B cell (primary cell): ENCODE measurements at regions not wholly inside any gene's neighbourhood (a gene's known extent, or its start where the extent isn't known, plus 50 kb on each side); places are given as distances from the start of the nearest gene placed in this dataset.

Experiments
- EZH2 ChIP-seq: IDR thresholded peaks from 2 replicates; pipeline ENCODE4 v1.6.1; 2012; ENCODE audit warnings: borderline replicate concordance, low read depth, mild to moderate bottlenecking, moderate library complexity, low read length; ENCODE audit not compliant: insufficient read depth, poor library complexity, severe bottlenecking
- TF ChIP-seq, protein P1 (sequence below): fragments of 200-600 bp; IDR thresholded peaks from one replicate; pipeline ENCODE4 v1.8.0; 2022; ENCODE audit warnings: antibody characterized with exemption, mild to moderate bottlenecking

DNA sequence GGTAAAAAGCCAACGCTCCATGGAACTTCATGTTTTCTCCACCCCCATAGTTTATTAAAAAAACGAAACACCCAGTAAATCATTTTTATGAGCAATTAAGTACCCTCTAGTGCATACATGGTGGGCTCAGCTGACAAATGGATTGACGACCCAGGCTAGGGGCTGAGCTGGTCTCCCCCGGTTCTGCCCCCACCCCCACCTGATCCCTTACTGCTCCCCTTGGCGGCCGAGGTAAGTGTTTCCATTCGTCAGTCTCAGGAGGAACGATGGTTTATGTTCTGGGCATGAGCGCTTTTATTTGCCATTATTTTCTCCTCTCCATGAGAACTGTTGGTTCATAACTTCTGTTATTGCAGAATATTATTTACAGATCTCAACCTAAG, 233.9 kb upstream of the C1orf174 start:
- TF ChIP-seq, protein P1, sequence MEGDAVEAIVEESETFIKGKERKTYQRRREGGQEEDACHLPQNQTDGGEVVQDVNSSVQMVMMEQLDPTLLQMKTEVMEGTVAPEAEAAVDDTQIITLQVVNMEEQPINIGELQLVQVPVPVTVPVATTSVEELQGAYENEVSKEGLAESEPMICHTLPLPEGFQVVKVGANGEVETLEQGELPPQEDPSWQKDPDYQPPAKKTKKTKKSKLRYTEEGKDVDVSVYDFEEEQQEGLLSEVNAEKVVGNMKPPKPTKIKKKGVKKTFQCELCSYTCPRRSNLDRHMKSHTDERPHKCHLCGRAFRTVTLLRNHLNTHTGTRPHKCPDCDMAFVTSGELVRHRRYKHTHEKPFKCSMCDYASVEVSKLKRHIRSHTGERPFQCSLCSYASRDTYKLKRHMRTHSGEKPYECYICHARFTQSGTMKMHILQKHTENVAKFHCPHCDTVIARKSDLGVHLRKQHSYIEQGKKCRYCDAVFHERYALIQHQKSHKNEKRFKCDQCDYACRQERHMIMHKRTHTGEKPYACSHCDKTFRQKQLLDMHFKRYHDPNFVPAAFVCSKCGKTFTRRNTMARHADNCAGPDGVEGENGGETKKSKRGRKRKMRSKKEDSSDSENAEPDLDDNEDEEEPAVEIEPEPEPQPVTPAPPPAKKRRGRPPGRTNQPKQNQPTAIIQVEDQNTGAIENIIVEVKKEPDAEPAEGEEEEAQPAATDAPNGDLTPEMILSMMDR = no peak
- TF ChIP-seq EZH2 = no peak
